HepG2 (cell line): ENCODE measurements at regions not wholly inside any gene's neighbourhood (a gene's known extent, or its start where the extent isn't known, plus 50 kb on each side); places are given as distances from the start of the nearest gene placed in this dataset.

Experiments used
- ATAC-seq: fragments of 200-7000 bp; cut with Tn5 transposase; 3 replicates; pipeline ENCODE4 v1.9.1; 2020; ENCODE audit warnings: mild to moderate bottlenecking, moderate library complexity
- BruUV-seq: library from RNA; stranded (reverse); fragments of 400-500 nt; replicated peaks from 2 replicates; lab custom pipeline; 2021; lab: Mats Ljungman, UMichigan
- CTCF ChIA-PET: fragments of 300-600 bp; formaldehyde crosslinking; extraction: SDS; loops from one replicate; lab custom pipeline; 2021; ENCODE audit warnings: low total read pairs, inconsistent platforms, low intra/inter-chr PET ratio; lab: Yijun Ruan, JAX
- POLR2A ChIA-PET: fragments of 350-600 bp; sonication (Branson Sonifier 250); formaldehyde crosslinking; loops from one replicate; lab custom pipeline; 2020; ENCODE audit warnings: antibody characterized with exemption, inconsistent platforms; lab: Yijun Ruan, JAX
- DNase-seq: peaks from one replicate; pipeline ENCODE4 v3.0.0-alpha.2; 2015; ENCODE audit warnings: low spot score
- FAIRE-seq: peaks from 3 replicates; lab custom pipeline; 2011; peaks lifted over from hg19 to GRCh38; lab: Jason Lieb, UNC
- H2AFZ ChIP-seq: one replicate; pipeline ENCODE4 v1.6.1; 2011; ENCODE audit warnings: low read length, inconsistent platforms
- H3K27ac ChIP-seq: fragments of 300-600 bp; 3 replicates; pipeline ENCODE4 v1.8.0; 2011; ENCODE audit warnings: mixed run types, mild to moderate bottlenecking, mixed read lengths, low read length, inconsistent platforms; ENCODE audit not compliant: insufficient read depth; ENCODE audit errors: extremely low read length
- H3K27me3 ChIP-seq, 2 experiments: fragments of 200-600 bp in 1 of 2; 2 replicates in 1 of 2; 3 replicates in 1 of 2; pipeline versions ENCODE4 v1.6.0 to v1.8.0; 2011; ENCODE audit warnings: low read length in 2 of 2, mild to moderate bottlenecking in 2 of 2, moderate library complexity in 2 of 2, inconsistent platforms in 1 of 2; ENCODE audit not compliant: insufficient read depth in 2 of 2, control insufficient read depth in 1 of 2
- H3K36me3 ChIP-seq, 2 experiments: fragments of 200-600 bp in 1 of 2; replicated peaks in 1 of 2; 2 replicates in 1 of 2; 3 replicates in 1 of 2; pipeline versions ENCODE4 v1.5.1 to v1.8.0; 2011; ENCODE audit warnings: low read length in 2 of 2, inconsistent platforms in 1 of 2; ENCODE audit not compliant: insufficient read depth in 2 of 2, control insufficient read depth in 1 of 2
- H3K4me1 ChIP-seq: 2 replicates; pipeline ENCODE4 v1.5.1; 2012; ENCODE audit warnings: low read length, inconsistent platforms; ENCODE audit not compliant: insufficient read depth
- H3K4me2 ChIP-seq: 2 replicates; pipeline ENCODE4 v1.6.0; 2011; ENCODE audit warnings: low read depth, low read length, inconsistent platforms
- H3K4me3 ChIP-seq, 3 experiments: fragments of 200-600 bp in 1 of 3; sonication (generic), shearing (Covaris generic) in 1 of 3; replicated peaks in 1 of 3; 2 replicates each; pipeline ENCODE4 v1.5.1; 2011 to 2016; ENCODE audit warnings: low read length in 3 of 3, inconsistent platforms in 2 of 3, low read depth in 2 of 3, mild to moderate bottlenecking in 2 of 3, control low read depth in 1 of 3, mixed read lengths in 1 of 3; ENCODE audit not compliant: insufficient read depth in 1 of 3
- H3K79me2 ChIP-seq: one replicate; pipeline ENCODE4 v1.6.1; 2011; ENCODE audit warnings: low read length, inconsistent platforms; ENCODE audit not compliant: insufficient read depth
- H3K9ac ChIP-seq: 2 replicates; pipeline ENCODE4 v1.6.0; 2011; ENCODE audit warnings: mild to moderate bottlenecking, low read depth, low read length, inconsistent platforms; ENCODE audit not compliant: insufficient read depth
- H3K9me3 ChIP-seq: 2 replicates; pipeline ENCODE4 v1.5.1; 2012; ENCODE audit warnings: mild to moderate bottlenecking, low read length
- H4K20me1 ChIP-seq: 2 replicates; pipeline ENCODE4 v1.6.0; 2011; ENCODE audit warnings: inconsistent platforms, mild to moderate bottlenecking, low read length, moderate library complexity; ENCODE audit not compliant: insufficient read depth
- BORCS8-MEF2B ChIP-seq: sonication (generic); formaldehyde crosslinking; IDR thresholded peaks from 2 replicates; pipeline ENCODE4 v1.8.0; 2022; ENCODE audit warnings: mild to moderate bottlenecking, missing genetic modification reagents
- ELF3 ChIP-seq: IDR thresholded peaks from 2 replicates; pipeline ENCODE4 v1.6.1; 2016; ENCODE audit warnings: missing genetic modification reagents, missing compliant biosample characterization
- GTF2F1 ChIP-seq: fragments of 150-350 bp; IDR thresholded peaks from 2 replicates; pipeline ENCODE4 v1.6.1; 2014; ENCODE audit warnings: low read length
- WGBS: methylation state at CpG from one replicate; pipeline ENCODE4 v1.1.6; 2017; ENCODE audit warnings: low lambda C conversion rate; 5-methylcytosine and 5-hydroxymethylcytosine counted together
- in situ Hi-C: cut with HindIII; loops from 2 replicates; pipeline ENCODE4 v1.10.0; 2017; ENCODE audit warnings: low pct_unique_long_range_greater_than_20kb; ENCODE audit not compliant: extremely low pct_ligation_motif_present
- intact Hi-C: fragments of 100-400 bp; cut with micrococcal nuclease; formaldehyde crosslinking; loops from one replicate; pipeline ENCODE4 v1.10.0; 2022; ENCODE audit not compliant: unreplicated experiment
- TF ChIP-seq, protein P1 (sequence below): sonication (generic); formaldehyde crosslinking; IDR thresholded peaks from 2 replicates; pipeline ENCODE4 v1.4.0; 2020; ENCODE audit warnings: mild to moderate bottlenecking, missing genetic modification reagents, borderline replicate concordance
- TF ChIP-seq, protein P2 (sequence below): fragments of 450-650 bp; IDR thresholded peaks from 2 replicates; pipeline ENCODE4 v1.6.1; 2016

DNA sequence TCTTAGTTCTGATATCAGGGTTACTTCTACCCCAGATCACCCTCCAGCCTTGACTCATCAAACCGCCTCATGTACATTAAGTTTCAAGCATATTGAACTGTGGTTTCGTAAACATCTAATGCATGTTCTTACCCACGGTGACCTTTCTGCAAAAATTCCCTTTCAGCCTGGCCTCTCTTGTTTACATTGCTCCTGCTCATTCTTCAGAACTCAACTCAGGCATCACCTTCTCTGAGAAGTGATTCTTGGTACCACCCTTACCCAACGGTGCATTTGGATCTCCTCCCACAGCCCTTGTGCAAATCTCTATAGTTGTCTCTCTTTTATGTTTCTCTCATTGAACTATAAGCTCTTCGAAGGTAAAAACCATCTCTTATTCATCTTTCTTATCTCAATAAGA is 503.1 kb upstream of the PKDCC start (continued):
- TF ChIP-seq BORCS8-MEF2B (CRISPR knock-in tag), result no peak
- TF ChIP-seq, protein P1, sequence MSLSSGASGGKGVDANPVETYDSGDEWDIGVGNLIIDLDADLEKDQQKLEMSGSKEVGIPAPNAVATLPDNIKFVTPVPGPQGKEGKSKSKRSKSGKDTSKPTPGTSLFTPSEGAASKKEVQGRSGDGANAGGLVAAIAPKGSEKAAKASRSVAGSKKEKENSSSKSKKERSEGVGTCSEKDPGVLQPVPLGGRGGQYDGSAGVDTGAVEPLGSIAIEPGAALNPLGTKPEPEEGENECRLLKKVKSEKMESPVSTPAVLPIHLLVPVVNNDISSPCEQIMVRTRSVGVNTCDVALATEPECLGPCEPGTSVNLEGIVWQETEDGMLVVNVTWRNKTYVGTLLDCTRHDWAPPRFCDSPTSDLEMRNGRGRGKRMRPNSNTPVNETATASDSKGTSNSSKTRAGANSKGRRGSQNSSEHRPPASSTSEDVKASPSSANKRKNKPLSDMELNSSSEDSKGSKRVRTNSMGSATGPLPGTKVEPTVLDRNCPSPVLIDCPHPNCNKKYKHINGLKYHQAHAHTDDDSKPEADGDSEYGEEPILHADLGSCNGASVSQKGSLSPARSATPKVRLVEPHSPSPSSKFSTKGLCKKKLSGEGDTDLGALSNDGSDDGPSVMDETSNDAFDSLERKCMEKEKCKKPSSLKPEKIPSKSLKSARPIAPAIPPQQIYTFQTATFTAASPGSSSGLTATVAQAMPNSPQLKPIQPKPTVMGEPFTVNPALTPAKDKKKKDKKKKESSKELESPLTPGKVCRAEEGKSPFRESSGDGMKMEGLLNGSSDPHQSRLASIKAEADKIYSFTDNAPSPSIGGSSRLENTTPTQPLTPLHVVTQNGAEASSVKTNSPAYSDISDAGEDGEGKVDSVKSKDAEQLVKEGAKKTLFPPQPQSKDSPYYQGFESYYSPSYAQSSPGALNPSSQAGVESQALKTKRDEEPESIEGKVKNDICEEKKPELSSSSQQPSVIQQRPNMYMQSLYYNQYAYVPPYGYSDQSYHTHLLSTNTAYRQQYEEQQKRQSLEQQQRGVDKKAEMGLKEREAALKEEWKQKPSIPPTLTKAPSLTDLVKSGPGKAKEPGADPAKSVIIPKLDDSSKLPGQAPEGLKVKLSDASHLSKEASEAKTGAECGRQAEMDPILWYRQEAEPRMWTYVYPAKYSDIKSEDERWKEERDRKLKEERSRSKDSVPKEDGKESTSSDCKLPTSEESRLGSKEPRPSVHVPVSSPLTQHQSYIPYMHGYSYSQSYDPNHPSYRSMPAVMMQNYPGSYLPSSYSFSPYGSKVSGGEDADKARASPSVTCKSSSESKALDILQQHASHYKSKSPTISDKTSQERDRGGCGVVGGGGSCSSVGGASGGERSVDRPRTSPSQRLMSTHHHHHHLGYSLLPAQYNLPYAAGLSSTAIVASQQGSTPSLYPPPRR (CRISPR knock-in tag), result no peak

DNA sequence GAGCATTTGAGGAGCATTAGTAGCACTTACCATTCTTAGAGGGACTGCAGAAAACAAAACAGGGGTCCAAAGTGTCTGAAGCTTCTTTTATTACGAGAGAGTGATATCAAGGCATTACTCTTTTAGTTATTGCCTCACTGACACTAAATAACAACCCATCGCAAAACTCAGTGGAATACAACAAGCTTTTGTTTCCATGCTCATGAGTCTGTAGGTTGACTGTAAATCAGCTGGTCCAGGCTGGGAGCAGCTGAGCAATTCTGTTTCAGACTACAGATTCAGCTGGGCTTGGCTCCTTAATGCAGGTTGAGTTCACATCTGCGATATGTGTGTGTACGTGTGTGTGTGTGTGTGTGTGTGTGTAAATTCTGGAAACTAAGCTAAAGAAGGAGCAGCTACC is 501.8 kb upstream of the PKDCC start:
- POLR2A ChIA-PET, result no interaction called here
- no peak for ATAC-seq
- Histone ChIP-seq H3K9ac (no peak overlapping the region), H3K27ac (no peak overlapping the region), H3K79me2 (no peaks in the 10 kb centered on the region), H3K9me3 (no peaks in the 10 kb centered on the region), H3K27me3 (peaks cover 0 to 4% of the 10 kb centered on the region in 2 experiments; a peak in 1 of 5 replicates), H4K20me1 (no peaks in the 10 kb centered on the region), H3K4me3 (no peak overlapping the region), H2AFZ (no peak overlapping the region), H3K4me2 (no peak overlapping the region), H3K4me1 (no peaks in the 10 kb centered on the region), H3K36me3 (no peaks in the 10 kb centered on the region)
- FAIRE-seq, result no peak
- CTCF ChIA-PET, result no interaction called here
- intact Hi-C loops (no loop called here), in situ Hi-C loops (no loop called here)
- TF ChIP-seq, protein P2, sequence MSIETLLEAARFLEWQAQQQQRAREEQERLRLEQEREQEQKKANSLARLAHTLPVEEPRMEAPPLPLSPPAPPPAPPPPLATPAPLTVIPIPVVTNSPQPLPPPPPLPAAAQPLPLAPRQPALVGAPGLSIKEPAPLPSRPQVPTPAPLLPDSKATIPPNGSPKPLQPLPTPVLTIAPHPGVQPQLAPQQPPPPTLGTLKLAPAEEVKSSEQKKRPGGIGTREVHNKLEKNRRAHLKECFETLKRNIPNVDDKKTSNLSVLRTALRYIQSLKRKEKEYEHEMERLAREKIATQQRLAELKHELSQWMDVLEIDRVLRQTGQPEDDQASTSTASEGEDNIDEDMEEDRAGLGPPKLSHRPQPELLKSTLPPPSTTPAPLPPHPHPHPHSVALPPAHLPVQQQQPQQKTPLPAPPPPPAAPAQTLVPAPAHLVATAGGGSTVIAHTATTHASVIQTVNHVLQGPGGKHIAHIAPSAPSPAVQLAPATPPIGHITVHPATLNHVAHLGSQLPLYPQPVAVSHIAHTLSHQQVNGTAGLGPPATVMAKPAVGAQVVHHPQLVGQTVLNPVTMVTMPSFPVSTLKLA, result no peak
- TF ChIP-seq ELF3 (no peak), GTF2F1 (no peak)
- WGBS, result 15% methylated on average over 4 of the region's 4 CpGs
- BruUV-seq, result no TSS peak
- DNase-seq, result no peak
